RWPE1 (cell line): ENCODE measurements at regions not wholly inside any gene's neighbourhood (a gene's known extent, or its start where the extent isn't known, plus 50 kb on each side); places are given as distances from the start of the nearest gene placed in this dataset.

Source experiments
- CTCF ChIA-PET: fragments of 350-600 bp; sonication (Branson Sonifier 250); formaldehyde crosslinking; extraction: SDS; loops from one replicate; lab custom pipeline; 2021; lab: Yijun Ruan, JAX
- POLR2A ChIA-PET: fragments of 400-600 bp; formaldehyde crosslinking; extraction: SDS; loops from one replicate; lab custom pipeline; 2020; ENCODE audit warnings: antibody characterized with exemption; ENCODE audit not compliant: low non-redundant PET; lab: Yijun Ruan, JAX
- DNase-seq: peaks from one replicate; pipeline ENCODE4 v3.0.0; 2012; ENCODE audit warnings: low spot score
- H3K27ac ChIP-seq: fragments of 450-650 bp; 2 replicates; pipeline ENCODE4 v1.5.1; 2017
- TF ChIP-seq, protein P1 (sequence below): fragments of 450-650 bp; conservative IDR thresholded peaks from 2 replicates; pipeline ENCODE4 v1.5.1; 2017; ENCODE audit warnings: low read depth, mild to moderate bottlenecking

DNA sequence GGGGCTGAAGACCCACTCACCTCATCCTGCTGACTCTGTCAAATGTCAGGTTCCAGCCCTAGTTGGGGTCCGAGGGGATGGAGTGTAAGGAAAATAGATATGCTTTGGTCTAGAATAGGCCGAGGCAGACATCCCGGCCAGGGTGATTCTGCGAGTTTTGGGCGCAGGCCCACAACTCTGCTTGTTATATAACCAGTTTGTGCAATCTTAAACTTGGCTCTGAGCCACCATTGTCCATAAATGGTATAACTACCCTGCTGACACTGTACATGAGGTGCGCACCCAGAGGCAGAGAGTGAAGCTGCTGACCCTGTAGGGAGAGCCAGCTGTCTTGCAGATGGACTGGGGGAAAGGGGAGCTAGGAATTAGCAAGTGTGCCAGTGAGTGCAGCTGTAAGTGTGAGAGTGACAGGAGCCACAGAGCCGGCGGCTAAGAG is 1388.8 kb downstream of the AMY1C start:
- DNase-seq: no peak
- CTCF ChIA-PET: interaction anchor here (0.6 kb wide), 1 partner anchor 10 kb away, joined by 4 read pairs; no protein-coding TSS in a partner anchor

DNA sequence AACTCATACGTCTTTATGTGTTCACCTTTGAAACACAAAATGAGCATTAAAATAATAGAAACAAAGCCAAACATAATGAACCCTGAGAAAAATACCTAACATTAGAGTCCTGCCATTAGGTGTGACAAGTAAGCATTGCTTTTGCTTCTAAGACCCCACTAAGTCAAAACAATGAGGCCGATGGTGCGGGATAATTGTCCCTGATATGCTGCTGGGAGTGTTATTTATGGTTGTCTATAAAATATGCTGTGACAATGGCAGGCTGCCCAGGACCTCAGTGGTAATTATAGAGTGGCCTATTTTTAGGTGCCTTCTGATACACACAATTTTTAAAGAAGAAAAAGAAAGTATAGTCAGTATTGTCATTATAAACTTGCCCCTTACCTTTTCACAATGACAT is 1423.1 kb downstream of the AMY1C start:
- DNase-seq: no peak
- TF ChIP-seq, protein P1, sequence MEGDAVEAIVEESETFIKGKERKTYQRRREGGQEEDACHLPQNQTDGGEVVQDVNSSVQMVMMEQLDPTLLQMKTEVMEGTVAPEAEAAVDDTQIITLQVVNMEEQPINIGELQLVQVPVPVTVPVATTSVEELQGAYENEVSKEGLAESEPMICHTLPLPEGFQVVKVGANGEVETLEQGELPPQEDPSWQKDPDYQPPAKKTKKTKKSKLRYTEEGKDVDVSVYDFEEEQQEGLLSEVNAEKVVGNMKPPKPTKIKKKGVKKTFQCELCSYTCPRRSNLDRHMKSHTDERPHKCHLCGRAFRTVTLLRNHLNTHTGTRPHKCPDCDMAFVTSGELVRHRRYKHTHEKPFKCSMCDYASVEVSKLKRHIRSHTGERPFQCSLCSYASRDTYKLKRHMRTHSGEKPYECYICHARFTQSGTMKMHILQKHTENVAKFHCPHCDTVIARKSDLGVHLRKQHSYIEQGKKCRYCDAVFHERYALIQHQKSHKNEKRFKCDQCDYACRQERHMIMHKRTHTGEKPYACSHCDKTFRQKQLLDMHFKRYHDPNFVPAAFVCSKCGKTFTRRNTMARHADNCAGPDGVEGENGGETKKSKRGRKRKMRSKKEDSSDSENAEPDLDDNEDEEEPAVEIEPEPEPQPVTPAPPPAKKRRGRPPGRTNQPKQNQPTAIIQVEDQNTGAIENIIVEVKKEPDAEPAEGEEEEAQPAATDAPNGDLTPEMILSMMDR: no peak
- ChIA-PET CTCF (interaction anchor here (0.5 kb wide), 1 partner anchor 168 kb away, joined by 5 read pairs; no protein-coding TSS in a partner anchor), POLR2A (no interaction called here)
- no peak overlapping the region for H3K27ac ChIP-seq

More for the DNA sequence above, 1388.8 kb downstream of the AMY1C start:
- H3K27ac ChIP-seq: no peak overlapping the region
- POLR2A ChIA-PET: no interaction called here
- TF ChIP-seq, protein P1: no peak

DNA sequence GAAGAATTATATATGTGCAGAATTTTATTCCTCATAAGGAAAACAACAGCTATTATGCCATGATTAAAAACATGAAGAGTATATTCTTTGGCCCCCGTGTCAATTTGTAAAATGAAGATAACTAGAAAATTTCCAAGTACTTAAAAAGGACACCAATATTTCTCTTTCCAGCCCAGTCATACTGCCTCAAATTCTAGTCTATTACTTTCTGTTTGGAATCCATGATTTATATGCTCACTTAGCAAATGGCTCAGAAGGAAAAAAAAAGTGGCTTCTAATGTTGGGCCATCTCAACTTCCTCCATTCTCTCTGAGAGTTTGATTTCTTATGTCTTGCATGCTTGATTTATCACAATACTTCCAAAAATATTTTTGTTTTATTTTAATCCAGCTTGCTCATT is 1431.1 kb downstream of the AMY1C start:
- H3K27ac ChIP-seq: no peak overlapping the region
- ChIA-PET CTCF (no interaction called here), POLR2A (no interaction called here)
- no peak for DNase-seq
- TF ChIP-seq, protein P1: no peak

DNA sequence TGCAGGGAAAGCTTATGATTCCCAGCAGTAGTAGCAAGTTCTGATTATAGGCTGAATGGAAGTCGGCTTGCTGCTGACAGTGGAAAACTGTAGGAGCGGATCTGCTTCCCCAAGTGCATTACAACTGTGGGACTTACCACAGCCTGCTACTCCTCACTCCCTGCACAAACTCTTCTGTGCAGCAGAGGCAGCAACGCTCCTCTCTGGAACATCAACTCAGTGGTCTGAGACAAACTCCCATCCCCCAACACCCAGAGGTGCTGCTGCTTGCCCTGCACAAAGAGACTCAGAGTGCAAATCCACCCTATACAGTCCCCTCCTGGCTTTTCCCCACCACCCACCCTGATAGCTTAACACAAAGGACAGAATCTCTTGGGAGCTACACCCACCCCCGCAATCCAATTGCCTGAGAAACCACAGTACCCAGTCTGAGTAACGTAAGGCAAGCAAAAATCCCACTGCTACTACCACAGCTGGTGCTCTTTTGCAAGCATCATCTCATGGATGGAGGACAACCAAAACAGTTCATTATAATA is 1455.2 kb downstream of the AMY1C start:
- H3K27ac ChIP-seq: no peak overlapping the region
- POLR2A ChIA-PET: no interaction called here
- no peak for DNase-seq
- TF ChIP-seq, protein P1: no peak
- CTCF ChIA-PET: no interaction called here

DNA sequence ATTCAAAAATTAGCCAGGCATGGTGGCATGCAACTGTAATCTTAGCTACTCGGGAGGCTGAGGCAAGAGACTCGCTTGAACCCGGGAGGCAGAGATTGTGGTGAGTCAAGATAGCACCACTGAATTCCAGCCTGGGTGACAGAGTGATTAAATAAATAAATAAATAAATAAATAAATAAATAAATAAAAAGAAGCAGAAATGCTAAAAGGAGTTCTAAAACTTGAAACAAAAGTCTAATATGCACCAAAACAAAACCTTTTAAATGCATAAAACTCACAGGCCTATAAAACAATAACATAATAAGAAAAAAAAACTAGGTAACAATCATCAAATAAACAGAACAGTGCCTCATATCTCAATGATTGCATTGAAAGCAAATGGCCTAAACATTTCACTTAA is 1458.9 kb downstream of the AMY1C start:
- POLR2A ChIA-PET: no interaction called here
- no peak overlapping the region for H3K27ac ChIP-seq
- no peak for DNase-seq
- CTCF ChIA-PET: no interaction called here
- TF ChIP-seq, protein P1: no peak

DNA sequence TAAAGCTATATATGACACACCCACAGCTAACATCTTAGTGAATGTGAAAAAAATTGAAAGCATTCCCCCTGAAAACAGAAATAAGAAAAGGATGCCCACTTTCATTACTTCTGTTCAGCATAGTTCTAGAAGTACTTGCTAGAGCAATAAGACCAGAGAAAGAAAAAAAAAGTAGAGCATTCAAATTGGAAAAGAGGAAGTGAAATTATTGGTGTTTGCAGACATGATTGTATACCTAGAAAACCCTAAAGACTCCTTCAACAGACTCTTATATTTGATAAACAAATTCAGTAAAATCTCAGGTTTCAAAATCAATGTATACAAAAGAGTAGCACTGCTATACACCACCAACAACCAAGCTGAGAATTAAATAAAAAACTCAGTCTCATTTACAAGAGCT is 1461.0 kb downstream of the AMY1C start:
- no peak for DNase-seq
- TF ChIP-seq, protein P1: no peak
- ChIA-PET POLR2A (no interaction called here), CTCF (no interaction called here)
- H3K27ac ChIP-seq: no peak overlapping the region
